HL-60 (cell line): ENCODE measurements at regions not wholly inside any gene's neighbourhood (a gene's known extent, or its start where the extent isn't known, plus 50 kb on each side); places are given as distances from the start of the nearest gene placed in this dataset.

Experiments used
- GABPA ChIP-seq: IDR thresholded peaks from 2 replicates; pipeline ENCODE4 v1.6.1; 2012; ENCODE audit warnings: low read depth
- POLR2AphosphoS5 ChIP-seq: IDR thresholded peaks from 2 replicates; pipeline ENCODE4 v1.6.1; 2012; ENCODE audit warnings: low read depth
- SPI1 ChIP-seq: IDR thresholded peaks from 2 replicates; pipeline ENCODE4 v1.6.1; 2012; ENCODE audit warnings: low read depth, mild to moderate bottlenecking, borderline replicate concordance
- TF ChIP-seq, protein P1 (sequence below): IDR thresholded peaks from 2 replicates; pipeline ENCODE4 v1.6.1; 2012; ENCODE audit warnings: low read depth; ENCODE audit not compliant: insufficient replicate concordance
- TF ChIP-seq, protein P2 (sequence below): IDR thresholded peaks from one replicate; pipeline ENCODE4 v1.5.1; 2011; ENCODE audit warnings: low read length, control low read depth, inconsistent platforms; ENCODE audit not compliant: insufficient read depth

DNA sequence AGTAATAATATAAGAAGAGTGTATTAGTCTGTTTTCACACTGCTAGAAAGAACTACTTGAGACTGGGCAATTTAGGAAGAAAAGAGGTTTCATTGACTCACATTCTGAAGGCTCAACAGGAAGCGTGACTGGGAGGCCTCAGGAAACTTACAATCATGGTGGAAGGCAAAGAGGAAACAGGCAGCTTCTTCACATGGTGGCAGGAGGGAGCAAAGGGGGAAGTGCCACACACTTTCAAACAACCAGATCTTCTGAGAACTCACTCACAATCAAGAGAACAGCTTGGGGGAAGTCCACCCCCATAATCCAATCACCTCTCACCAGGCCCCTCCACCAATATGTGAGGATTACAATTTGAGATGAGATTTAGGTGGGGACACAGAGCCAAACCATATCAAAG lies 212.5 kb upstream of the HDAC9 start:
- TF ChIP-seq, protein P1, sequence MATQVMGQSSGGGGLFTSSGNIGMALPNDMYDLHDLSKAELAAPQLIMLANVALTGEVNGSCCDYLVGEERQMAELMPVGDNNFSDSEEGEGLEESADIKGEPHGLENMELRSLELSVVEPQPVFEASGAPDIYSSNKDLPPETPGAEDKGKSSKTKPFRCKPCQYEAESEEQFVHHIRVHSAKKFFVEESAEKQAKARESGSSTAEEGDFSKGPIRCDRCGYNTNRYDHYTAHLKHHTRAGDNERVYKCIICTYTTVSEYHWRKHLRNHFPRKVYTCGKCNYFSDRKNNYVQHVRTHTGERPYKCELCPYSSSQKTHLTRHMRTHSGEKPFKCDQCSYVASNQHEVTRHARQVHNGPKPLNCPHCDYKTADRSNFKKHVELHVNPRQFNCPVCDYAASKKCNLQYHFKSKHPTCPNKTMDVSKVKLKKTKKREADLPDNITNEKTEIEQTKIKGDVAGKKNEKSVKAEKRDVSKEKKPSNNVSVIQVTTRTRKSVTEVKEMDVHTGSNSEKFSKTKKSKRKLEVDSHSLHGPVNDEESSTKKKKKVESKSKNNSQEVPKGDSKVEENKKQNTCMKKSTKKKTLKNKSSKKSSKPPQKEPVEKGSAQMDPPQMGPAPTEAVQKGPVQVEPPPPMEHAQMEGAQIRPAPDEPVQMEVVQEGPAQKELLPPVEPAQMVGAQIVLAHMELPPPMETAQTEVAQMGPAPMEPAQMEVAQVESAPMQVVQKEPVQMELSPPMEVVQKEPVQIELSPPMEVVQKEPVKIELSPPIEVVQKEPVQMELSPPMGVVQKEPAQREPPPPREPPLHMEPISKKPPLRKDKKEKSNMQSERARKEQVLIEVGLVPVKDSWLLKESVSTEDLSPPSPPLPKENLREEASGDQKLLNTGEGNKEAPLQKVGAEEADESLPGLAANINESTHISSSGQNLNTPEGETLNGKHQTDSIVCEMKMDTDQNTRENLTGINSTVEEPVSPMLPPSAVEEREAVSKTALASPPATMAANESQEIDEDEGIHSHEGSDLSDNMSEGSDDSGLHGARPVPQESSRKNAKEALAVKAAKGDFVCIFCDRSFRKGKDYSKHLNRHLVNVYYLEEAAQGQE: no peak
- TF ChIP-seq, protein P2, sequence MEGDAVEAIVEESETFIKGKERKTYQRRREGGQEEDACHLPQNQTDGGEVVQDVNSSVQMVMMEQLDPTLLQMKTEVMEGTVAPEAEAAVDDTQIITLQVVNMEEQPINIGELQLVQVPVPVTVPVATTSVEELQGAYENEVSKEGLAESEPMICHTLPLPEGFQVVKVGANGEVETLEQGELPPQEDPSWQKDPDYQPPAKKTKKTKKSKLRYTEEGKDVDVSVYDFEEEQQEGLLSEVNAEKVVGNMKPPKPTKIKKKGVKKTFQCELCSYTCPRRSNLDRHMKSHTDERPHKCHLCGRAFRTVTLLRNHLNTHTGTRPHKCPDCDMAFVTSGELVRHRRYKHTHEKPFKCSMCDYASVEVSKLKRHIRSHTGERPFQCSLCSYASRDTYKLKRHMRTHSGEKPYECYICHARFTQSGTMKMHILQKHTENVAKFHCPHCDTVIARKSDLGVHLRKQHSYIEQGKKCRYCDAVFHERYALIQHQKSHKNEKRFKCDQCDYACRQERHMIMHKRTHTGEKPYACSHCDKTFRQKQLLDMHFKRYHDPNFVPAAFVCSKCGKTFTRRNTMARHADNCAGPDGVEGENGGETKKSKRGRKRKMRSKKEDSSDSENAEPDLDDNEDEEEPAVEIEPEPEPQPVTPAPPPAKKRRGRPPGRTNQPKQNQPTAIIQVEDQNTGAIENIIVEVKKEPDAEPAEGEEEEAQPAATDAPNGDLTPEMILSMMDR: no peak
- no peak for TF ChIP-seq GABPA
- no peak for TF ChIP-seq POLR2AphosphoS5
- TF ChIP-seq SPI1: peak; percentile 63; the same call in 1 of the 2 replicates
